Activated naive CD4-positive, alpha-beta T cell treated with anti-CD3 and anti-CD28 coated beads for 36 hours (primary cell): ENCODE measurements at regions not wholly inside any gene's neighbourhood (a gene's known extent, or its start where the extent isn't known, plus 50 kb on each side); places are given as distances from the start of the nearest gene placed in this dataset.

Source experiments
- CTCF ChIA-PET: fragments of 350-600 bp; sonication (Branson Sonifier 250); formaldehyde crosslinking; loops from one replicate; lab custom pipeline; 2021; ENCODE audit warnings: antibody characterized with exemption; lab: Charles Lee
- DNase-seq: peaks from one replicate; pipeline ENCODE4 v3.0.0-alpha.2; 2020
- H3K27ac Mint-ChIP-seq: one replicate; pipeline ENCODE4 v1.8.0; 2021; ENCODE audit warnings: mild to moderate bottlenecking, mixed read lengths
- H3K27me3 Mint-ChIP-seq: one replicate; pipeline ENCODE4 v1.8.0; 2021; ENCODE audit warnings: low read depth, mixed read lengths
- H3K36me3 Mint-ChIP-seq: one replicate; pipeline ENCODE4 v1.8.0; 2021; ENCODE audit warnings: low read depth, mixed read lengths
- H3K4me1 Mint-ChIP-seq: one replicate; pipeline ENCODE4 v1.8.0; 2021; ENCODE audit warnings: low read depth, mixed read lengths
- H3K4me3 Mint-ChIP-seq: one replicate; pipeline ENCODE4 v1.8.0; 2021; ENCODE audit warnings: mild to moderate bottlenecking, moderate library complexity, mixed read lengths
- H3K9me3 Mint-ChIP-seq: one replicate; pipeline ENCODE4 v1.8.0; 2021; ENCODE audit warnings: mixed read lengths
- intact Hi-C: fragments of 100-400 bp; cut with micrococcal nuclease; formaldehyde crosslinking; loops from one replicate; pipeline ENCODE4 v1.15.1; 2023

GRCh38 chr5:66340786-66341185 is 196.7 kb downstream of the SREK1 start:
- Mint-ChIP-seq H3K27ac (no peak overlapping the region), H3K27me3 (peaks cover 14% of the 10 kb centered on the region), H3K4me1 (no peaks in the 10 kb centered on the region), H3K9me3 (no peaks in the 10 kb centered on the region), H3K4me3 (no peak overlapping the region), H3K36me3 (no peaks in the 10 kb centered on the region)
- DNase-seq = no peak
- CTCF ChIA-PET = no interaction called here
- intact Hi-C loops = no loop called here

DNA sequence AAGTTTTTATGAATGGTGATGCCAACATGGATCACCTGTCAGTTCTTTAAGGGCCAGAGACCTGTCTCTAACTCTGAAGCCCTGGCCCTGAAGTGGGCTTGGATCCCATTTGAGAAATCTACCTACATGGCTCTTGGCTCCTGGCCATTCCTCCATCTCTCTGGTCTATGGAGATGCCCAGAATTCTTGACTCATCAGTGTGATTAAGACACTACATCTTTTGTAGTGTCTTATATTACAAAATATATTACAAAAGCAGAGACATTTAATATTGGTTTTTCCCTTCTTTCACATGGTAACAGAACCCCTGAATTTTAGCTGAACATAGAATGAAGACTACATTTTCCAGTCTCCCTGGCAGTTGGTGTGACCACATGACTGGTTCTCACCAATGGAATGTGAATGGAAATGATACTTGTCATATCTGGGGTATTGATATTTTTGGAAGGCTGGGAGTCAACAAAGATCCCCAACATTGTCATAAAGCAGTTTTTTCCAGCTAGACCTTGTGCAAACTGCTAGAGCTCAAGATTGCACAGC is 198.3 kb downstream of the SREK1 start:
- peaks cover 8% of the 10 kb centered on the region for H3K27me3 Mint-ChIP-seq
- H3K9me3 Mint-ChIP-seq = no peaks in the 10 kb centered on the region
- H3K4me1 Mint-ChIP-seq = no peaks in the 10 kb centered on the region
- intact Hi-C loops = no loop called here
- H3K27ac Mint-ChIP-seq = no peak overlapping the region
- H3K4me3 Mint-ChIP-seq = no peak overlapping the region
- CTCF ChIA-PET = interaction anchor here (0.7 to 1.2 kb wide), 2 partner anchors 36 to 130 kb away, joined by 3 read pairs; no protein-coding TSS in a partner anchor
- DNase-seq = no peak
- no peaks in the 10 kb centered on the region for H3K36me3 Mint-ChIP-seq

- Mint-ChIP-seq H3K4me3 (no peak overlapping the region), H3K27ac (no peak overlapping the region), H3K36me3 (no peaks in the 10 kb centered on the region), H3K9me3 (no peaks in the 10 kb centered on the region), H3K27me3 (peaks cover 4% of the 10 kb centered on the region), H3K4me1 (no peaks in the 10 kb centered on the region)
- CTCF ChIA-PET = interaction anchor here (0.7 to 1.2 kb wide), 3 partner anchors 36 to 129 kb away, joined by 3 read pairs; no protein-coding TSS in a partner anchor
- intact Hi-C loops = no loop called here
- no peak for DNase-seq
Observed at GRCh38 chr5:66343370-66344071, 199.4 kb downstream of the SREK1 start.

DNA sequence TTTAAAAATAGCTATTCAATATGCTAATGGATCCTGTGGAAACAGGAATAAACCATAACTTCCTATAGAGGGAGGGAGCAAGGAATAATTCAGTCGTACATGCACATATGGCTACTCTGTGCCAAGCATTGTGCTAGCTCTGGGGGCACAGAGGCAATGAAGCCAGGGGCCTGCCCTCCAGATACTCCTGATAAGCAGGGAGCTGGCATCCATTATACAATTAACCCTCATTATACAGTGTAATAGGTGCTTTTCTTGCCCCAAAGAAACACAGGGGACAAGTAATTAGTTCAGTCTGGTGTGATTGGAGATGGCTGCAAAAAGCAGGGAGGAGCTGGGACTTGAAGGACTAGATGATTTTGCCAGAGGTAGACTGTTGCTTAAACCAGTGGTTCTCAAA is 200.4 kb downstream of the SREK1 start:
- Mint-ChIP-seq H3K4me3 (no peak overlapping the region), H3K36me3 (no peaks in the 10 kb centered on the region), H3K4me1 (no peaks in the 10 kb centered on the region), H3K27me3 (no peaks in the 10 kb centered on the region), H3K27ac (no peak overlapping the region), H3K9me3 (no peaks in the 10 kb centered on the region)
- CTCF ChIA-PET = interaction anchor here (1.0 kb wide), 1 partner anchor 37 kb away, joined by 3 read pairs; no protein-coding TSS in a partner anchor
- intact Hi-C loops = no loop called here
- no peak for DNase-seq

- Mint-ChIP-seq H3K27ac (no peak overlapping the region), H3K4me1 (no peaks in the 10 kb centered on the region), H3K36me3 (no peaks in the 10 kb centered on the region), H3K27me3 (no peaks in the 10 kb centered on the region), H3K9me3 (no peaks in the 10 kb centered on the region), H3K4me3 (no peak overlapping the region)
- CTCF ChIA-PET = interaction anchor here (1.4 kb wide), 1 partner anchor 37 kb away, joined by 4 read pairs; no protein-coding TSS in a partner anchor
- intact Hi-C loops = no loop called here
- DNase-seq = no peak
Observed at GRCh38 chr5:66345281-66345680, 201.2 kb downstream of the SREK1 start.

- Mint-ChIP-seq H3K27ac (no peak overlapping the region), H3K36me3 (no peaks in the 10 kb centered on the region)
- intact Hi-C loops = no loop called here
Observed at GRCh38 chr5:66346869-66347268, 202.8 kb downstream of the SREK1 start.

DNA sequence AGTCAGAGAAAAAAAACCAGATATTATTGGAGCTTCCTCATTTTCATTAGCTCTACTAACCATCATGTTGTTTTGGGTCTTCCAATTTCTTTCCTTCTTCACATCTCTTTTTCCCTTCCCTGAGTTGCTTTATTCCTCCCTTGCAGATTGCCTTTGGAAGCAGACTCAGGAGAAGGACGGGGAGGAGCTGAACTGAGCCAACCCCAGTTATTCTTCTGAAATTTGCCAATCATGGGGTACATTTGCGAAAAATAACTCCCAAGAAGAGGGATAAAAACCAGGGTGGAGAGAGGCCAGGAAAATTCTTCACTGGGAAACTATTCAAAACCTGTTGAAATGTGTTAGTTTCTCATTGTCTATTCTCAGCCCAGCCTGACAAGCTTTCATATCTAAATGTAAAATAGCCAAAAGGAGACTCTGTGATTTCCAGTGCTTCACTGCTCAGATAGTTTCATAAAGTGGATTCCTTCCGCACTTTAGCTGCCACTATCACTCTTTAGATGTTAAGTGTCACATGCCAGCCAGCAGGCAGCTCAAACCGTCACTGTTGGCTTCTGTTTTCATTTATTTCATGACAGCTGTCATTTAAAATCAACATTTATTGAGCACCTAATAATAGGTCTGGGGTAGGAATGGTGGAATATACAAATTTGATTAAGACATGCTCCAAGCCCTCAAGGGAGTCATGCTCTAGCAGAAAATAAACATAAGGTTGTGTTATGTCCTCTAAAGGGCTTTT is 204.5 kb downstream of the SREK1 start:
- peaks cover 4% of the 10 kb centered on the region for H3K27me3 Mint-ChIP-seq
- H3K4me3 Mint-ChIP-seq = no peak overlapping the region
- H3K4me1 Mint-ChIP-seq = no peaks in the 10 kb centered on the region
- no peaks in the 10 kb centered on the region for H3K36me3 Mint-ChIP-seq
- no peaks in the 10 kb centered on the region for H3K9me3 Mint-ChIP-seq
- DNase-seq = no peak
- CTCF ChIA-PET = interaction anchor here (0.8 to 1.7 kb wide), 3 partner anchors 18 to 105 kb away, joined by 3 to 8 read pairs (median 3); no protein-coding TSS in a partner anchor
- intact Hi-C loops = no loop called here
- H3K27ac Mint-ChIP-seq = no peak overlapping the region

More at GRCh38 chr5:66346869-66347268, 202.8 kb downstream of the SREK1 start:
- no peaks in the 10 kb centered on the region for H3K9me3 Mint-ChIP-seq
- peaks cover 4% of the 10 kb centered on the region for H3K27me3 Mint-ChIP-seq
- H3K4me1 Mint-ChIP-seq = no peaks in the 10 kb centered on the region
- no peak for DNase-seq
- no peak overlapping the region for H3K4me3 Mint-ChIP-seq
- CTCF ChIA-PET = no interaction called here

DNA sequence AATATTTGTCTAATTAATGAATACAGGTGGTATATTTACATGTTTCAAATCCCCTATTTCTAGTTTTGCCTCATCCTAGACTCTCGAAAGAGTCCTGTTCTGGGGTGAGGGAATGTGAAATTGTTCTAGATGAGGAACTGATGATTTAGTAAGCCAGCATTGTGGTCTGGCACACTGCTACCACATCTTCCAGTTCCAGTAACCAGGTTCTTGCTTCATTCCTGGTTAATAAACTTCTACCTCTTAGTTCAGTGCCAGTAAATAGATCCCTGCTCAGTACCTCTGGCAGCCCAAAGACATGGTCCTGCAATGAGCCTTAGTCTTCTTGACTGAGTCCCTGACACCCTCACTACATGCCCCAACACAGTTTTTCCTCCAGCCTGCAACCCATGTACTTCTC is 207.7 kb downstream of the SREK1 start:
- no peak for DNase-seq
- Mint-ChIP-seq H3K27ac (no peak overlapping the region), H3K27me3 (peaks cover 4% of the 10 kb centered on the region), H3K36me3 (no peaks in the 10 kb centered on the region), H3K9me3 (no peaks in the 10 kb centered on the region), H3K4me1 (no peaks in the 10 kb centered on the region), H3K4me3 (no peak overlapping the region)
- CTCF ChIA-PET = no interaction called here
- intact Hi-C loops = no loop called here

DNA sequence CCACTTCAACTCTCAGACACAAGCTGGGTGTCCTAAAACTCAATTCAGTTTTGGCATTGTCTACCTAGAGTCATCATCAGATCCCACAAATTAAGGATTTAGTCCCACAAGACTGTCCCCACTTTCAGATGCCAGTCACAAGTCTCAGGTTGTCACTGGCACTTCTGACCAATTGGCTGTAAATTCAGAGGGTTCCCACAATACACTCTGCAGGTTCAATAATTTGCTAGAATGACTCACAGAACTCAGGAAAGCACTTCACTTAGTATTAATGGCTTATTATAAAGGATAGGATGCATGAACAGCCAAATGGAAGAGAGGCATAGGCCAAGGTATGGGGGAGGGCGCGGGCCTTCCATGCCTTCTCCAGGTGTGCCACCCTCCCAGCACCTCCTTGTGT is 209.1 kb downstream of the SREK1 start:
- H3K36me3 Mint-ChIP-seq = no peaks in the 10 kb centered on the region
- peaks cover 4% of the 10 kb centered on the region for H3K27me3 Mint-ChIP-seq
- CTCF ChIA-PET = no interaction called here
- no peaks in the 10 kb centered on the region for H3K9me3 Mint-ChIP-seq
- no peak overlapping the region for H3K4me3 Mint-ChIP-seq
- no peak for DNase-seq
- intact Hi-C loops = no loop called here
- no peak overlapping the region for H3K27ac Mint-ChIP-seq
- no peaks in the 10 kb centered on the region for H3K4me1 Mint-ChIP-seq

- DNase-seq = no peak
- intact Hi-C loops = no loop called here
- CTCF ChIA-PET = no interaction called here
- Mint-ChIP-seq H3K27me3 (peaks cover 4% of the 10 kb centered on the region), H3K9me3 (no peaks in the 10 kb centered on the region), H3K4me3 (no peak overlapping the region), H3K4me1 (no peaks in the 10 kb centered on the region), H3K36me3 (no peaks in the 10 kb centered on the region), H3K27ac (no peak overlapping the region)
Observed at GRCh38 chr5:66354422-66354821, 210.3 kb downstream of the SREK1 start.

DNA sequence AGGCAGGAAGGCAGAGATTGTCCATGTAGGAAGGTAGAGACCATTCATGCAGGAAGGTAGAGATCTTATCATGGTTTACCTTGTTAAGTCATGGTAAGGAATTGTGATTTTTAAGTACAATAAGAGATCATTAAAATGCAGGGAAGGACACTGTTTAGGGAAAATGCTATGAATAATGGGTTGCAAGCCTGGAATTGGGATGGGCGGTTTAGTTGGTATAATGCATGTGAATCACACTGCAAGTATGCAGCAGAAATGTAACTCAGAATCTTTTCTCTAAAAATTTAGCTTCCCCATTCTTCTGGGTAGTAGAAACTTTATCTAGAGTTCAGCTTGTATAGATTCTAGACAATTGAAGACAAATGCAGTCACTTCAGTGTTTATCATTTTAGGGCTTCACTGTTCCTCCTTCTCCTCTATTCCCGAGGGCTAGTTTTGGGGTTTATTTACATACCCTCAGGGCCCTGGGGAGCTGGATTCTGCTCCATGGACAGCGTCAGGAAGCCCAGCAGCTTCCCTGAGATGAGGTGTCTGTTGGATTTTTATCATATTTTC is 212.0 kb downstream of the SREK1 start:
- Mint-ChIP-seq H3K9me3 (no peaks in the 10 kb centered on the region), H3K36me3 (no peaks in the 10 kb centered on the region), H3K4me3 (no peak overlapping the region), H3K27me3 (peaks cover 3% of the 10 kb centered on the region), H3K4me1 (no peaks in the 10 kb centered on the region), H3K27ac (no peak overlapping the region)
- intact Hi-C loops = no loop called here
- CTCF ChIA-PET = interaction anchor here (0.8 kb wide), 1 partner anchor 50 kb away, joined by 3 read pairs; no protein-coding TSS in a partner anchor
- DNase-seq = no peak

DNA sequence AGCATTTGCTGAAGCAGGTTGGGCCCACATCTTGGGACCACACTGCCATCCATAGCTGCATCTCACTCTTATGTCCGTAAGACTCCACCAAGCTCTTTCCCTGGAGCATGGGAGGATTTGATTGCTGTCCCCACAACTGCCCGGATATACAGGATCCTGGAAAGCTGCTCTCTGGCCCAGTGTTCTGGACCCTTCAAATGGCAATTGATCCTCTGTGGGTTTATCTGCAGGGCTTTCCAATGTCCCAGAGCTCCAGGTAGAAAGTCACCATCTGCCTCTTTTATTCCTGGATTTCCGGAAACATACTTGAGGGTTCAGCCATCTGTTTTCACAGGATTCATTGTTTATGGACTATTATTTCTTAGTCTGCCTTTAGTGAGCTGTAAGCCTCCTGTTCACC is 214.6 kb downstream of the SREK1 start:
- no peak overlapping the region for H3K27ac Mint-ChIP-seq
- intact Hi-C loops = no loop called here
- CTCF ChIA-PET = interaction anchor here (0.6 to 1.9 kb wide), 2 partner anchors 35 to 53 kb away, joined by 3 to 5 read pairs; no protein-coding TSS in a partner anchor
- no peaks in the 10 kb centered on the region for H3K9me3 Mint-ChIP-seq
- no peak for DNase-seq
- no peaks in the 10 kb centered on the region for H3K36me3 Mint-ChIP-seq
- no peak overlapping the region for H3K4me3 Mint-ChIP-seq
- H3K27me3 Mint-ChIP-seq = peaks cover 9% of the 10 kb centered on the region
- H3K4me1 Mint-ChIP-seq = no peaks in the 10 kb centered on the region
